K562 (cell line): ENCODE measurements at regions not wholly inside any gene's neighbourhood (a gene's known extent, or its start where the extent isn't known, plus 50 kb on each side); places are given as distances from the start of the nearest gene placed in this dataset.

ENCODE experiments used
- ATAC-seq: fragments of 200-7000 bp; cut with Tn5 transposase; 3 replicates; pipeline ENCODE4 v1.9.1; 2020; ENCODE audit warnings: moderate library complexity
- BruUV-seq: library from RNA; stranded (reverse); fragments of 400-500 nt; replicated peaks from 2 replicates; lab custom pipeline; 2021; lab: Mats Ljungman, UMichigan
- CTCF ChIA-PET: fragments of 300-600 bp; formaldehyde crosslinking; extraction: SDS; loops from one replicate; lab custom pipeline; 2021; ENCODE audit warnings: low intra/inter-chr PET ratio; lab: Yijun Ruan, JAX
- POLR2A ChIA-PET: fragments of 300-600, 350-650 bp; sonication (Branson Sonifier 250); formaldehyde crosslinking; extraction: SDS; loops from one replicate; lab custom pipeline; 2021; ENCODE audit warnings: antibody characterized with exemption, inconsistent platforms; lab: Yijun Ruan, JAX
- DNase-seq, 4 experiments: peaks; one replicate each; pipeline versions ENCODE4 v3.0.0 to v3.0.0-alpha.2; 2011 to 2018; ENCODE audit warnings: low spot score in 3 of 4, mixed read lengths in 3 of 4; ENCODE audit errors: extremely low read depth in 1 of 4
- FAIRE-seq: peaks from 2 replicates; lab custom pipeline; 2011; peaks lifted over from hg19 to GRCh38; lab: Jason Lieb, UNC
- H2AFZ ChIP-seq: 2 replicates; pipeline ENCODE4 v1.6.0; 2011; ENCODE audit warnings: low read depth, low read length, control low read depth, inconsistent platforms
- H3K27ac ChIP-seq: fragments of 200-600 bp; 3 replicates; pipeline ENCODE4 v1.8.0; 2011; ENCODE audit warnings: low read depth, mild to moderate bottlenecking, control low read depth, inconsistent platforms, low read length, moderate library complexity, mixed read lengths; ENCODE audit errors: extremely low read depth
- H3K27me3 ChIP-seq, 2 experiments: fragments of 300-600 bp in 1 of 2; 2 replicates in 1 of 2; 3 replicates in 1 of 2; pipeline versions ENCODE4 v1.6.0 to v1.8.0; 2011; ENCODE audit warnings: inconsistent platforms in 2 of 2, low read length in 2 of 2, mild to moderate bottlenecking in 1 of 2, mixed read lengths in 1 of 2, moderate library complexity in 1 of 2; ENCODE audit not compliant: control insufficient read depth in 2 of 2, insufficient read depth in 2 of 2
- H3K36me3 ChIP-seq: fragments of 300-600 bp; 3 replicates; pipeline ENCODE4 v1.8.0; 2011; ENCODE audit warnings: mild to moderate bottlenecking, low read length, inconsistent platforms; ENCODE audit not compliant: control insufficient read depth, insufficient read depth
- H3K4me1 ChIP-seq, 2 experiments: fragments of 200-600 bp in 1 of 2; replicated peaks in 1 of 2; 2 replicates in 1 of 2; 3 replicates in 1 of 2; pipeline versions ENCODE4 v1.5.1 to v1.8.0; 2011; ENCODE audit warnings: inconsistent platforms in 2 of 2, low read length in 2 of 2, mild to moderate bottlenecking in 1 of 2, mixed read lengths in 1 of 2, moderate library complexity in 1 of 2; ENCODE audit not compliant: control insufficient read depth in 2 of 2, insufficient read depth in 2 of 2
- H3K4me2 ChIP-seq: 2 replicates; pipeline ENCODE4 v1.6.1; 2011; ENCODE audit warnings: low read length, control low read depth, inconsistent platforms, mixed read lengths; ENCODE audit not compliant: insufficient read depth
- H3K4me3 ChIP-seq: fragments of 200-600 bp; sonication (generic), shearing (Covaris generic); 2 replicates; pipeline ENCODE4 v1.5.1; 2016; ENCODE audit warnings: control low read depth, inconsistent platforms
- H3K79me2 ChIP-seq: fragments of 200-600 bp; 3 replicates; pipeline ENCODE4 v1.8.0; 2011; ENCODE audit warnings: low read length, inconsistent platforms; ENCODE audit not compliant: control insufficient read depth, insufficient read depth
- H3K9ac ChIP-seq, 2 experiments: 2 replicates each; pipeline versions ENCODE4 v1.6.0 to v1.6.1; 2011; ENCODE audit warnings: low read depth in 2 of 2, low read length in 2 of 2, control low read depth in 1 of 2, inconsistent platforms in 1 of 2, mild to moderate bottlenecking in 1 of 2, mixed read lengths in 1 of 2; ENCODE audit not compliant: insufficient read depth in 1 of 2
- H3K9me1 ChIP-seq: one replicate; pipeline ENCODE4 v1.6.0; 2011; ENCODE audit warnings: inconsistent platforms, mild to moderate bottlenecking, low read length, moderate library complexity; ENCODE audit not compliant: control insufficient read depth, insufficient read depth
- H3K9me3 ChIP-seq: replicated peaks from 2 replicates; pipeline ENCODE4 v1.5.1; 2011; ENCODE audit warnings: low read depth, low read length, inconsistent platforms; ENCODE audit not compliant: control insufficient read depth, insufficient read depth
- H4K20me1 ChIP-seq: replicated peaks from 2 replicates; pipeline ENCODE4 v1.6.1; 2011; ENCODE audit warnings: low read length, inconsistent platforms, mixed read lengths; ENCODE audit not compliant: control insufficient read depth, insufficient read depth
- BRCA1 ChIP-seq, 2 experiments: fragments of 450-650 bp in 1 of 2; sonication (generic) in 1 of 2; formaldehyde crosslinking in 1 of 2; IDR thresholded peaks; 2 replicates each; pipeline versions ENCODE4 v1.5.0 to v1.6.1; 2017 to 2020; ENCODE audit warnings: mild to moderate bottlenecking in 1 of 2, missing genetic modification reagents in 1 of 2
- NONO ChIP-seq, 2 experiments: fragments of 200-400 bp in 1 of 2; fragments of 450-650 bp in 1 of 2; formaldehyde crosslinking in 1 of 2; IDR thresholded peaks; 2 replicates each; pipeline ENCODE4 v1.6.1; 2017; ENCODE audit warnings: low read depth in 2 of 2, mild to moderate bottlenecking in 2 of 2, moderate library complexity in 2 of 2, low read length in 1 of 2
- RBM22 ChIP-seq: fragments of 200-400 bp; formaldehyde crosslinking; IDR thresholded peaks from 2 replicates; pipeline ENCODE4 v1.6.1; 2018; ENCODE audit warnings: low read length, low read depth; ENCODE audit not compliant: poor library complexity, severe bottlenecking
- TAL1 ChIP-seq: fragments of 450-650 bp; IDR thresholded peaks from 2 replicates; pipeline ENCODE4 v1.6.1; 2016; ENCODE audit warnings: mild to moderate bottlenecking
- TBP ChIP-seq: optimal IDR thresholded peaks from 2 replicates; pipeline ENCODE3; 2011; ENCODE audit warnings: low read depth, low read length, improper control_type of control experiment
- XRCC4 ChIP-seq: IDR thresholded peaks from one replicate; pipeline ENCODE4 v1.6.1; 2011; ENCODE audit not compliant: insufficient read depth, insufficient read length; ENCODE audit errors: extremely low read depth
- WGBS: fragments of 100-300 bp; shearing (Covaris generic); methylation state at CpG from one replicate; pipeline ENCODE4 v1.1.6; 2016; ENCODE audit warnings: low coverage, mixed read lengths; ENCODE audit not compliant: insufficient coverage; ENCODE audit errors: missing lambda C conversion rate; 5-methylcytosine and 5-hydroxymethylcytosine counted together
- in situ Hi-C: fragments of 300-500 bp; cut with MboI; formaldehyde crosslinking; loops from 4 replicates; pipeline ENCODE4 v1.15.0; 2018; ENCODE audit warnings: inconsistent platforms, mixed read lengths
- intact Hi-C: fragments of 100-400 bp; cut with micrococcal nuclease; formaldehyde crosslinking; loops from 2 replicates; pipeline ENCODE4 v1.14.2; 2022
- TF ChIP-seq, protein P1 (sequence below): sonication (generic); formaldehyde crosslinking; IDR thresholded peaks from 2 replicates; pipeline ENCODE4 v1.8.0; 2022; ENCODE audit warnings: missing genetic modification reagents, mild to moderate bottlenecking, borderline replicate concordance
- TF ChIP-seq, protein P2 (sequence below), 2 experiments: fragments of 250-450 bp in 1 of 2; fragments of 450-650 bp in 1 of 2; sonication (Bioruptor Pico) in 1 of 2; IDR thresholded peaks; 2 replicates each; pipeline versions ENCODE4 v1.6.1 to v1.8.0; 2016 to 2021; ENCODE audit warnings: mild to moderate bottlenecking in 2 of 2, moderate library complexity in 2 of 2, missing compliant biosample characterization in 1 of 2, missing genetic modification characterization in 1 of 2

DNA sequence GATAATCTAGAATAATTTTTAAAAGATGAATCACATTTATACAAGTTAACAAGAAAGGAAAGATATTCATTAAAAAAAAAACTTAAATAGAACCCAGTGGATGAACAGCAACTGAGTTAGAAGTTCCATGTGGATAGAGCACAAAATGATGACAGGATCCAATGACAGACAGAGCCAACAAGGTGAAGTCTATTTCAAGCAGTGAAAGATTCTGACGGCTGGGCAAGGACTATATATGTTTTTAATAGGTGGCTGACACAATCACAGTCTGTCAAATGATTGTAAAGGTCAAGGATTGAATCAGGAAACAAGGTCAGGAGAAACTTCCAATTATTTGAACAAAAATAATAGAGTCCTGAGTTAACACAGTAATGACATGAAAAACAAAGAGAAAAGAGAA is 1460.0 kb upstream of the CDH8 start:
- no peak overlapping the region for H2AFZ ChIP-seq
- no peaks in the 10 kb centered on the region; the same call in 1 of the 2 replicates for H3K9me3 ChIP-seq
- ChIA-PET POLR2A (no interaction called here), CTCF (no interaction called here)
- no peak for FAIRE-seq
- H4K20me1 ChIP-seq, result no peaks in the 10 kb centered on the region
- H3K9ac ChIP-seq, result no peak overlapping the region
- H3K36me3 ChIP-seq, result no peaks in the 10 kb centered on the region
- no peak overlapping the region for H3K4me2 ChIP-seq
- no TSS peak for BruUV-seq
- no peaks in the 10 kb centered on the region for H3K79me2 ChIP-seq
- H3K9me1 ChIP-seq, result no peaks in the 10 kb centered on the region
- in situ Hi-C loops, result no loop called here
- TF ChIP-seq NONO (IDR thresholded peaks at IDR 0.05; ENCODE audit: low read depth in 2 of 2, low read length in 1 of 2), result no peak
- TF ChIP-seq, protein P1, sequence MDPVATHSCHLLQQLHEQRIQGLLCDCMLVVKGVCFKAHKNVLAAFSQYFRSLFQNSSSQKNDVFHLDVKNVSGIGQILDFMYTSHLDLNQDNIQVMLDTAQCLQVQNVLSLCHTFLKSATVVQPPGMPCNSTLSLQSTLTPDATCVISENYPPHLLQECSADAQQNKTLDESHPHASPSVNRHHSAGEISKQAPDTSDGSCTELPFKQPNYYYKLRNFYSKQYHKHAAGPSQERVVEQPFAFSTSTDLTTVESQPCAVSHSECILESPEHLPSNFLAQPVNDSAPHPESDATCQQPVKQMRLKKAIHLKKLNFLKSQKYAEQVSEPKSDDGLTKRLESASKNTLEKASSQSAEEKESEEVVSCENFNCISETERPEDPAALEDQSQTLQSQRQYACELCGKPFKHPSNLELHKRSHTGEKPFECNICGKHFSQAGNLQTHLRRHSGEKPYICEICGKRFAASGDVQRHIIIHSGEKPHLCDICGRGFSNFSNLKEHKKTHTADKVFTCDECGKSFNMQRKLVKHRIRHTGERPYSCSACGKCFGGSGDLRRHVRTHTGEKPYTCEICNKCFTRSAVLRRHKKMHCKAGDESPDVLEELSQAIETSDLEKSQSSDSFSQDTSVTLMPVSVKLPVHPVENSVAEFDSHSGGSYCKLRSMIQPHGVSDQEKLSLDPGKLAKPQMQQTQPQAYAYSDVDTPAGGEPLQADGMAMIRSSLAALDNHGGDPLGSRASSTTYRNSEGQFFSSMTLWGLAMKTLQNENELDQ, result no peak
- no peak for TF ChIP-seq XRCC4
- no peak for TF ChIP-seq TAL1
- TF ChIP-seq RBM22, result no peak
- TF ChIP-seq, protein P2, sequence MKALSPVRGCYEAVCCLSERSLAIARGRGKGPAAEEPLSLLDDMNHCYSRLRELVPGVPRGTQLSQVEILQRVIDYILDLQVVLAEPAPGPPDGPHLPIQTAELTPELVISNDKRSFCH (CRISPR knock-in tag; IDR thresholded peaks at IDR 0.05), result no peak
- TF ChIP-seq, protein P2 (tag; IDR thresholded peaks at IDR 0.05), result no peak
- no peak for TF ChIP-seq BRCA1 (IDR thresholded peaks at IDR 0.05)
- TF ChIP-seq BRCA1 (CRISPR knock-in tag; IDR thresholded peaks at IDR 0.05), result no peak
- TF ChIP-seq TBP, result no peak
- TF ChIP-seq, all 486 proteins: peak for 0
- no peak overlapping the region for H3K27ac ChIP-seq
- DNase-seq (no peak), ATAC-seq (no peak)
- no peaks in the 10 kb centered on the region for H3K4me1 ChIP-seq
- no peaks in the 10 kb centered on the region for H3K27me3 ChIP-seq
- intact Hi-C loops, result no loop called here
- no peak overlapping the region for H3K4me3 ChIP-seq
- 0% methylated on average over 1 of the region's 1 CpG for WGBS
